ENCODE measurements at regions not wholly inside any gene's neighbourhood (a gene's known extent, or its start where the extent isn't known, plus 50 kb on each side); places are given as distances from the start of the nearest gene placed in this dataset.

GRCh38 chr17:77374170-77374936 lies 233.6 kb downstream of the SEC14L1 start:
- Histone ChIP-seq H3K4me3 (replicated peaks in 1 of 3; ENCODE audit: insufficient read depth in 1 of 3, low read depth in 2 of 3, low read length in 3 of 3) (peak overlapping the region; percentile 76 to 91 (median 88)), H3K4me2 (ENCODE audit: low read depth, low read length) (peak overlapping the region; percentile 93), H3K36me3 (replicated peaks in 1 of 2; ENCODE audit: control insufficient read depth in 1 of 2, insufficient read depth in 2 of 2, low read length in 2 of 2) (peaks cover 2 to 9% of the 10 kb centered on the region in 2 experiments; a peak in 3 of 5 replicates), H3K4me1 (ENCODE audit: insufficient read depth, low read length) (peaks cover 82% of the 10 kb centered on the region), H3K27me3 (ENCODE audit: control insufficient read depth in 1 of 2, insufficient read depth in 2 of 2, low read length in 2 of 2) (no peaks in the 10 kb centered on the region), H2AFZ (ENCODE audit: low read length) (no peak overlapping the region), H3K79me2 (ENCODE audit: insufficient read depth, low read length) (peaks cover 92% of the 10 kb centered on the region), H4K20me1 (ENCODE audit: insufficient read depth, low read length) (peaks cover 90% of the 10 kb centered on the region), H3K9me3 (ENCODE audit: low read length) (no peaks in the 10 kb centered on the region), H3K9ac (ENCODE audit: insufficient read depth, low read depth, low read length) (peak overlapping the region; percentile 86), H3K27ac (ENCODE audit: extremely low read length, insufficient read depth, low read length) (peak overlapping the region; percentile 69)
- POLR2A ChIA-PET, result interaction anchor here (0.6 to 3.9 kb wide), 20 partner anchors 9 to 584 kb away, joined by 3 to 88 read pairs (median 4); partner anchors contain the start of gene TNRC6C
- FAIRE-seq (peak; percentile 97), DNase-seq (ENCODE audit: low spot score) (peak; percentile 95), ATAC-seq (peak; percentile 72)
- in situ Hi-C loops (cut with HindIII; ENCODE audit: extremely low pct_ligation_motif_present, low pct_unique_long_range_greater_than_20kb), result loop anchor here (10.0 kb wide), 1 partner anchor 90 kb away; no protein-coding TSS in a partner anchor
- intact Hi-C loops (cut with micrococcal nuclease; ENCODE audit: unreplicated experiment), result loop anchor here (1.0 to 5.0 kb wide), 4 partner anchors 18 to 87 kb away; no protein-coding TSS in a partner anchor
- 11% methylated on average over 12 of the region's 34 CpGs for WGBS (ENCODE audit: low lambda C conversion rate)
- TSS peak; percentile 94 for BruUV-seq (replicated peaks)
- CTCF ChIA-PET (ENCODE audit: low intra/inter-chr PET ratio, low total read pairs), result interaction anchor here (2.1 kb wide), 1 partner anchor 43 kb away, joined by 6 read pairs; no protein-coding TSS in a partner anchor
- TF ChIP-seq, protein P1, sequence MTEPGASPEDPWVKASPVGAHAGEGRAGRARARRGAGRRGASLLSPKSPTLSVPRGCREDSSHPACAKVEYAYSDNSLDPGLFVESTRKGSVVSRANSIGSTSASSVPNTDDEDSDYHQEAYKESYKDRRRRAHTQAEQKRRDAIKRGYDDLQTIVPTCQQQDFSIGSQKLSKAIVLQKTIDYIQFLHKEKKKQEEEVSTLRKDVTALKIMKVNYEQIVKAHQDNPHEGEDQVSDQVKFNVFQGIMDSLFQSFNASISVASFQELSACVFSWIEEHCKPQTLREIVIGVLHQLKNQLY (CRISPR knock-in tag; IDR thresholded peaks at IDR 0.05), result peak; percentile 34; the same call in 1 of the 2 replicates
- TF ChIP-seq ZKSCAN8 (CRISPR knock-in tag; IDR thresholded peaks at IDR 0.05; ENCODE audit: borderline replicate concordance) (peak; percentile 78; the same call in 1 of the 2 replicates), ZNF841 (CRISPR knock-in tag; IDR thresholded peaks at IDR 0.05; ENCODE audit: borderline replicate concordance) (no peak), RORA (CRISPR knock-in tag; IDR thresholded peaks at IDR 0.05) (no peak), SALL2 (CRISPR knock-in tag; IDR thresholded peaks at IDR 0.05) (no peak), KDM5A (IDR thresholded peaks at IDR 0.05; ENCODE audit: borderline replicate concordance, low read length) (no peak), ZNF383 (CRISPR knock-in tag; IDR thresholded peaks at IDR 0.05; ENCODE audit: borderline replicate concordance) (peak; percentile 62; the same call in 1 of the 2 replicates), KAT2B (IDR thresholded peaks at IDR 0.05; ENCODE audit: borderline replicate concordance, low read depth, low read length) (no peak), KLF13 (CRISPR knock-in tag; IDR thresholded peaks at IDR 0.05) (no peak), NFE2L1 (CRISPR knock-in tag; IDR thresholded peaks at IDR 0.05; ENCODE audit: borderline replicate concordance) (0 out of 2 replicates have a peak, but pooled peaks have one; percentile 13), NCOA1 (CRISPR knock-in tag; IDR thresholded peaks at IDR 0.05) (peak; percentile 23; the same call in 1 of the 2 replicates), ZNF737 (CRISPR knock-in tag; IDR thresholded peaks at IDR 0.05; ENCODE audit: borderline replicate concordance) (no peak), EED (CRISPR knock-in tag; IDR thresholded peaks at IDR 0.05) (no peak), GLI4 (CRISPR knock-in tag; IDR thresholded peaks at IDR 0.05; ENCODE audit: borderline replicate concordance) (peak; percentile 75; the same call in 1 of the 2 replicates), DR1 (CRISPR knock-in tag; IDR thresholded peaks at IDR 0.05) (peak; percentile 65), SMAD1 (CRISPR knock-in tag; IDR thresholded peaks at IDR 0.05; ENCODE audit: borderline replicate concordance, low read depth) (peak; percentile 86; the same call in 1 of the 2 replicates), ZNF33A (CRISPR knock-in tag; IDR thresholded peaks at IDR 0.05; ENCODE audit: borderline replicate concordance) (no peak)
- TF ChIP-seq, protein P2, sequence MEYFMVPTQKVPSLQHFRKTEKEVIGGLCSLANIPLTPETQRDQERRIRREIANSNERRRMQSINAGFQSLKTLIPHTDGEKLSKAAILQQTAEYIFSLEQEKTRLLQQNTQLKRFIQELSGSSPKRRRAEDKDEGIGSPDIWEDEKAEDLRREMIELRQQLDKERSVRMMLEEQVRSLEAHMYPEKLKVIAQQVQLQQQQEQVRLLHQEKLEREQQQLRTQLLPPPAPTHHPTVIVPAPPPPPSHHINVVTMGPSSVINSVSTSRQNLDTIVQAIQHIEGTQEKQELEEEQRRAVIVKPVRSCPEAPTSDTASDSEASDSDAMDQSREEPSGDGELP (IDR thresholded peaks at IDR 0.05; ENCODE audit: borderline replicate concordance, low read depth), result peak; percentile 47; the same call in 1 of the 2 replicates
- TF ChIP-seq, protein P3, sequence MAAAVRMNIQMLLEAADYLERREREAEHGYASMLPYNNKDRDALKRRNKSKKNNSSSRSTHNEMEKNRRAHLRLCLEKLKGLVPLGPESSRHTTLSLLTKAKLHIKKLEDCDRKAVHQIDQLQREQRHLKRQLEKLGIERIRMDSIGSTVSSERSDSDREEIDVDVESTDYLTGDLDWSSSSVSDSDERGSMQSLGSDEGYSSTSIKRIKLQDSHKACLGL (CRISPR knock-in tag; IDR thresholded peaks at IDR 0.05), result no peak; the same call in 1 of the 2 replicates
- TF ChIP-seq, protein P4, sequence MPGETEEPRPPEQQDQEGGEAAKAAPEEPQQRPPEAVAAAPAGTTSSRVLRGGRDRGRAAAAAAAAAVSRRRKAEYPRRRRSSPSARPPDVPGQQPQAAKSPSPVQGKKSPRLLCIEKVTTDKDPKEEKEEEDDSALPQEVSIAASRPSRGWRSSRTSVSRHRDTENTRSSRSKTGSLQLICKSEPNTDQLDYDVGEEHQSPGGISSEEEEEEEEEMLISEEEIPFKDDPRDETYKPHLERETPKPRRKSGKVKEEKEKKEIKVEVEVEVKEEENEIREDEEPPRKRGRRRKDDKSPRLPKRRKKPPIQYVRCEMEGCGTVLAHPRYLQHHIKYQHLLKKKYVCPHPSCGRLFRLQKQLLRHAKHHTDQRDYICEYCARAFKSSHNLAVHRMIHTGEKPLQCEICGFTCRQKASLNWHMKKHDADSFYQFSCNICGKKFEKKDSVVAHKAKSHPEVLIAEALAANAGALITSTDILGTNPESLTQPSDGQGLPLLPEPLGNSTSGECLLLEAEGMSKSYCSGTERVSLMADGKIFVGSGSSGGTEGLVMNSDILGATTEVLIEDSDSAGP (CRISPR knock-in tag; IDR thresholded peaks at IDR 0.05; ENCODE audit: borderline replicate concordance), result peak; percentile 84; the same call in 1 of the 2 replicates

Data from HepG2 (cell line).